ENCODE measurements at regions not wholly inside any gene's neighbourhood (a gene's known extent, or its start where the extent isn't known, plus 50 kb on each side); places are given as distances from the start of the nearest gene placed in this dataset.

DNA sequence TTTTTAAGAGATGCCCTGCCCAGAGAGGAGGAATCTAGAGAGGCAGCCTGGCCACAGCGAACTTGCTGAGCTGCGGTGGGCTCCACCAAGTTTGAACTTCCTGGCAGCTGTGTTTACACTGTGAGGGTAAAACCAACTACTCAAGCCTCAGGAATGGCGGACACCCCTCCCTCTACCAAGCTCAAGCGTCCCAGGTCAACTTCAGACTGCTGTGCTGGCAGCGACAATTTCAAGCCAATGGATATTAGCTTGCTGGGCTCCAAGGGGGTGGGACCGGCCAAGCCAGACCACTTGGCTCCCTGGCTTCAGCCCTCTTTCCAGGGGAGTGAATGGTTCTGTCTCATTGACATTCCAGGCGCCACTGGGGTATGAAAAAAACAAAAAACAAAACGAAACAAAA is 289.4 kb downstream of the KCNS3 start:
- Mint-ChIP-seq H3K27me3 (ENCODE audit: low read depth) (peaks cover 11% of the 10 kb centered on the region), H3K36me3 (ENCODE audit: low read depth) (no peaks in the 10 kb centered on the region), H3K27ac (ENCODE audit: unreplicated experiment) (no peak overlapping the region), H3K9me3 (no peaks in the 10 kb centered on the region), H3K4me3 (no peak overlapping the region), H3K4me1 (no peaks in the 10 kb centered on the region)
- DNase-seq (ENCODE audit: low read depth, low spot score): no peak
- TF ChIP-seq, protein P1, sequence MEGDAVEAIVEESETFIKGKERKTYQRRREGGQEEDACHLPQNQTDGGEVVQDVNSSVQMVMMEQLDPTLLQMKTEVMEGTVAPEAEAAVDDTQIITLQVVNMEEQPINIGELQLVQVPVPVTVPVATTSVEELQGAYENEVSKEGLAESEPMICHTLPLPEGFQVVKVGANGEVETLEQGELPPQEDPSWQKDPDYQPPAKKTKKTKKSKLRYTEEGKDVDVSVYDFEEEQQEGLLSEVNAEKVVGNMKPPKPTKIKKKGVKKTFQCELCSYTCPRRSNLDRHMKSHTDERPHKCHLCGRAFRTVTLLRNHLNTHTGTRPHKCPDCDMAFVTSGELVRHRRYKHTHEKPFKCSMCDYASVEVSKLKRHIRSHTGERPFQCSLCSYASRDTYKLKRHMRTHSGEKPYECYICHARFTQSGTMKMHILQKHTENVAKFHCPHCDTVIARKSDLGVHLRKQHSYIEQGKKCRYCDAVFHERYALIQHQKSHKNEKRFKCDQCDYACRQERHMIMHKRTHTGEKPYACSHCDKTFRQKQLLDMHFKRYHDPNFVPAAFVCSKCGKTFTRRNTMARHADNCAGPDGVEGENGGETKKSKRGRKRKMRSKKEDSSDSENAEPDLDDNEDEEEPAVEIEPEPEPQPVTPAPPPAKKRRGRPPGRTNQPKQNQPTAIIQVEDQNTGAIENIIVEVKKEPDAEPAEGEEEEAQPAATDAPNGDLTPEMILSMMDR (conservative IDR thresholded peaks at IDR 0.05): no peak

DNA sequence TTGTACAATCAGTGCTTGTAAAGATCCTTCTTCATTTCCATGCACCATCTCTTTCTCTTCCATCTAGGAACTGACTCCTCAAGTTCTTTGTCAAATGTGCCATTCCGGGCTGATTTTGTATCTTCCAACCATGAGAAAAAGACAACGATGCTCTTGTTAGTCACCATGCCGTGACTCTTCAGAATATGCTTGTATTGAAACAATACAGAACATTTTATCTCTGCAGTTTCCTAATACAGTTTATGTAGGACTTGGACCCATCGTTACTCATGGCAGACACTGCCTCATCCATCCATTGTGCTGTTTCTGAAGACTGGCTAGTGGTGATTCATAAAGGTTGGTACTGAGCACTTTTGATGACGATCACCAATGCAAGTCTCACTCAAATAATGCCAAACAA is 283.2 kb downstream of the KCNS3 start:
- peaks cover 11% of the 10 kb centered on the region for H3K27me3 Mint-ChIP-seq (ENCODE audit: low read depth)
- no peak overlapping the region for H3K27ac Mint-ChIP-seq (ENCODE audit: unreplicated experiment)
- H3K4me1 Mint-ChIP-seq: no peaks in the 10 kb centered on the region
- no peaks in the 10 kb centered on the region for H3K36me3 Mint-ChIP-seq (ENCODE audit: low read depth)
- TF ChIP-seq, protein P1 (conservative IDR thresholded peaks at IDR 0.05): no peak
- no peak for DNase-seq (ENCODE audit: low read depth, low spot score)
- no peaks in the 10 kb centered on the region for H3K9me3 Mint-ChIP-seq
- no peak overlapping the region for H3K4me3 Mint-ChIP-seq

DNA sequence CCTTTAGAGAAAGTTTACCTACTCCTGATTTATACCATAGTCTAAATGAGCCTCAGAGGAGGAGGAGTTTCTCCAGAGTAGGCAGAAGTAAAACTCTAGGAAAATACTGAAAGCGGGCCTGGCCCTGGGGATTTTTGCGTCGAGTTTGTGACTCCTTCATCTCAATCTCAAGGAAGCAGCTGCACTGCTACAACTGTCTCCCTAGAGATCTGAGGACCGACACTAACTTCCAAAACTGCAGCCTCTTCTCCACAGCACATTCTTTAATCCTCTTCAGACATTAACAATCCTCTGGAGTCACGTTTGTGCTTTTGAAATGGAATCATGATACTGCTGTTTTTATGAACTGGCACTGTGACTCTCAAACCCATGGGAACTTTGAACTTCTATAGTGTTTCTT is 281.4 kb downstream of the KCNS3 start:
- Mint-ChIP-seq H3K36me3 (ENCODE audit: low read depth) (no peaks in the 10 kb centered on the region), H3K9me3 (no peaks in the 10 kb centered on the region), H3K27ac (ENCODE audit: unreplicated experiment) (no peak overlapping the region), H3K4me3 (no peak overlapping the region), H3K4me1 (no peaks in the 10 kb centered on the region), H3K27me3 (ENCODE audit: low read depth) (peaks cover 7% of the 10 kb centered on the region)
- no peak for DNase-seq (ENCODE audit: low read depth, low spot score)
- TF ChIP-seq, protein P1 (conservative IDR thresholded peaks at IDR 0.05): no peak

DNA sequence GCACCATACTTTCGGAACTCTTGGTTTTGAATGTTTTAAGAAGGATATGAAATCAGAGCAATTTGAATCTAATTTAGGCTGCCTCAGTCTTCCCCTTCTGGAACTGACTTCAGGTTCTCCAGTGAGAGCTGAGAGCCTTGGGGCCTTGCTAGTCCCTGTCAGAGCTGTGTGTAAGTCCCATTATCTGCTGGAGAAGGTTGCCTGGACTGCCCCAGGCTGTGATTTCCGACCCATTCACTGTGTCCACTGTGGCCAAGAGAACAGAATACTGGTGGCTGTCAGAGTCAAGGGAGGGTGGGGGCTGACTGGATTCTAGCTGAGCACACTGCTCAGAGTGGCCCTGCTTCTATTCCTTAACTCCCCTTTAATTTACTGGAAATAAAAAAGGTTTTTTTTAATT is 278.0 kb downstream of the KCNS3 start:
- H3K27me3 Mint-ChIP-seq (ENCODE audit: low read depth): no peaks in the 10 kb centered on the region
- H3K9me3 Mint-ChIP-seq: no peaks in the 10 kb centered on the region
- TF ChIP-seq, protein P1 (conservative IDR thresholded peaks at IDR 0.05): no peak
- no peaks in the 10 kb centered on the region for H3K4me1 Mint-ChIP-seq
- H3K27ac Mint-ChIP-seq (ENCODE audit: unreplicated experiment): no peak overlapping the region
- H3K36me3 Mint-ChIP-seq (ENCODE audit: low read depth): no peaks in the 10 kb centered on the region
- DNase-seq (ENCODE audit: low read depth, low spot score): no peak
- H3K4me3 Mint-ChIP-seq: no peak overlapping the region

DNA sequence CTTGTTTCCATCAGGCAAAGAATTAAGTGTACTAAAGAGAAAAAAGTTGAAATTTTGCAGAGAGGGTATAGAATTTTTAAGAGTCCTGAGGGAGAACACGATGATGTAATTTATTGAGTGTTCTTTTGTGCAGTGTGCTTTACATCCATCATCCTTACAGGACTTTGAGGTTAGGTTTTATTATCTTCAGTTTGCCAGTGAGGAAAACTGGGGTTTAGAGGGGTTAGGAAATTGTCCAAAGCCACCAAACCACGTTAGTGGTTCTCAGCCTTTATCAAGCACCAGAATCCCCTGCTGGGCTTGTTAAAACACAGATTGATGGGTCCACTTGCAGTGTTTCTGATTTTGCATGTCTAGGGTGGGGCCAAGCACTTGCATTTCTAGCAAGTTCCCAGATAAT is 277.5 kb downstream of the KCNS3 start:
- H3K27ac Mint-ChIP-seq (ENCODE audit: unreplicated experiment): no peak overlapping the region
- no peak for DNase-seq (ENCODE audit: low read depth, low spot score)
- no peaks in the 10 kb centered on the region for H3K4me1 Mint-ChIP-seq
- H3K27me3 Mint-ChIP-seq (ENCODE audit: low read depth): no peaks in the 10 kb centered on the region
- no peak overlapping the region for H3K4me3 Mint-ChIP-seq
- TF ChIP-seq, protein P1 (conservative IDR thresholded peaks at IDR 0.05): no peak
- H3K36me3 Mint-ChIP-seq (ENCODE audit: low read depth): no peaks in the 10 kb centered on the region
- H3K9me3 Mint-ChIP-seq: no peaks in the 10 kb centered on the region

DNA sequence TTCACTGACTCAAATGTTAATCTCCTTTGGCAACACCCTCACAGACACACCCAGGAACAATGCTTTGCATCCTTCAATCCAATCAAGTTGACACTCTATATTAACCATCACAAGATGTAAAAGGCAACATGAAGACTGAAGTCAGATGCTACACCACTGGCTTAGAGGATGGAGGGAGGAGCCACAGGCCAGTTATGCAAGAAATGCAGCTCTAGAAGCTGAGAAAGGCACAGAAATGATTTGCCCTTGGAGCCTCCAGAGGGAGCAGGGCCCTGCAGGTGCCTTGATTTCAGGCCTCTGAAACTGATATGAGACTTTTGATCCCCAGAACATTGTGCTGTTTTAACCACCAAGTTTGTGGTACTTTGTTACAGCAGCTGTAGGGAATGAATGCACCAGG is 276.3 kb downstream of the KCNS3 start:
- Mint-ChIP-seq H3K27me3 (ENCODE audit: low read depth) (no peaks in the 10 kb centered on the region), H3K9me3 (no peaks in the 10 kb centered on the region), H3K36me3 (ENCODE audit: low read depth) (no peaks in the 10 kb centered on the region), H3K4me1 (no peaks in the 10 kb centered on the region), H3K4me3 (no peak overlapping the region), H3K27ac (ENCODE audit: unreplicated experiment) (no peak overlapping the region)
- no peak for DNase-seq (ENCODE audit: low read depth, low spot score)
- TF ChIP-seq, protein P1 (conservative IDR thresholded peaks at IDR 0.05): no peak

Measured in neural crest cell (in vitro differentiated cells).